HG02571 (cell line): ENCODE measurements at regions not wholly inside any gene's neighbourhood (a gene's known extent, or its start where the extent isn't known, plus 50 kb on each side); places are given as distances from the start of the nearest gene placed in this dataset.
"Not testable (repeated sequence)": the region's sequence is repeated elsewhere in the genome, so short reads cannot be mapped to it uniquely, and the experiment has no call there.

ENCODE experiments used
- ATAC-seq: cut with Tn5 transposase; IDR thresholded peaks from one replicate; pipeline ENCODE4 v1.9.1; 2021; ENCODE audit warnings: mild to moderate bottlenecking, moderate library complexity; ENCODE audit not compliant: unreplicated experiment

- peak; percentile 62 for ATAC-seq
Observed at GRCh38 chr4:154164931-154165839, 326.4 kb downstream of the DCHS2 start.

GRCh38 chr4:154160519-154161301, 330.9 kb downstream of the DCHS2 start:
- no peak for ATAC-seq

- ATAC-seq: no peak
Observed at GRCh38 chr4:154158361-154159155, 333.0 kb downstream of the DCHS2 start.

- ATAC-seq: no peak
Observed at GRCh38 chr4:154152546-154152945, 339.1 kb downstream of the DCHS2 start.

GRCh38 chr4:154149236-154149635, 342.4 kb downstream of the DCHS2 start:
- ATAC-seq: not testable (repeated sequence)

- no peak for ATAC-seq
Observed at GRCh38 chr4:154143720-154144119, 347.9 kb downstream of the DCHS2 start.

- ATAC-seq: no peak
Observed at GRCh38 chr4:154142664-154143063, 348.9 kb downstream of the DCHS2 start.

- no peak for ATAC-seq
Observed at GRCh38 chr4:154140869-154141268, 350.7 kb downstream of the DCHS2 start.

GRCh38 chr4:154137320-154137905, 348.5 kb upstream of the SFRP2 start:
- ATAC-seq: no peak

- ATAC-seq: no peak
Observed at GRCh38 chr4:154135576-154135975, 346.7 kb upstream of the SFRP2 start.

GRCh38 chr4:154132406-154132805, 343.5 kb upstream of the SFRP2 start:
- no peak for ATAC-seq

- no peak for ATAC-seq
Observed at GRCh38 chr4:154126276-154126675, 337.4 kb upstream of the SFRP2 start.

GRCh38 chr4:154125340-154125739, 336.5 kb upstream of the SFRP2 start:
- no peak for ATAC-seq

- ATAC-seq: no peak
Observed at GRCh38 chr4:154124539-154125255, 335.8 kb upstream of the SFRP2 start.

- no peak for ATAC-seq
Observed at GRCh38 chr4:154123897-154124296, 335.0 kb upstream of the SFRP2 start.

- no peak for ATAC-seq
Observed at GRCh38 chr4:154120690-154121345, 331.9 kb upstream of the SFRP2 start.

GRCh38 chr4:154120006-154120676, 331.3 kb upstream of the SFRP2 start:
- no peak for ATAC-seq

GRCh38 chr4:154119317-154119716, 330.4 kb upstream of the SFRP2 start:
- ATAC-seq: no peak

GRCh38 chr4:154117726-154118125, 328.8 kb upstream of the SFRP2 start:
- not testable (repeated sequence) for ATAC-seq
